PC-9 (cell line): ENCODE measurements at regions not wholly inside any gene's neighbourhood (a gene's known extent, or its start where the extent isn't known, plus 50 kb on each side); places are given as distances from the start of the nearest gene placed in this dataset.

Experiments used
- EZH2 ChIP-seq: fragments of 200-600 bp; sonication (generic); IDR thresholded peaks from 2 replicates; pipeline ENCODE4 v1.8.0; 2017; ENCODE audit warnings: antibody characterized with exemption, low read depth
- TF ChIP-seq, protein P1 (sequence below): fragments of 200-600 bp; sonication (generic); conservative IDR thresholded peaks from 2 replicates; pipeline ENCODE4 v1.6.1; 2017; ENCODE audit warnings: mixed run types, antibody characterized with exemption, mild to moderate bottlenecking, moderate library complexity

DNA sequence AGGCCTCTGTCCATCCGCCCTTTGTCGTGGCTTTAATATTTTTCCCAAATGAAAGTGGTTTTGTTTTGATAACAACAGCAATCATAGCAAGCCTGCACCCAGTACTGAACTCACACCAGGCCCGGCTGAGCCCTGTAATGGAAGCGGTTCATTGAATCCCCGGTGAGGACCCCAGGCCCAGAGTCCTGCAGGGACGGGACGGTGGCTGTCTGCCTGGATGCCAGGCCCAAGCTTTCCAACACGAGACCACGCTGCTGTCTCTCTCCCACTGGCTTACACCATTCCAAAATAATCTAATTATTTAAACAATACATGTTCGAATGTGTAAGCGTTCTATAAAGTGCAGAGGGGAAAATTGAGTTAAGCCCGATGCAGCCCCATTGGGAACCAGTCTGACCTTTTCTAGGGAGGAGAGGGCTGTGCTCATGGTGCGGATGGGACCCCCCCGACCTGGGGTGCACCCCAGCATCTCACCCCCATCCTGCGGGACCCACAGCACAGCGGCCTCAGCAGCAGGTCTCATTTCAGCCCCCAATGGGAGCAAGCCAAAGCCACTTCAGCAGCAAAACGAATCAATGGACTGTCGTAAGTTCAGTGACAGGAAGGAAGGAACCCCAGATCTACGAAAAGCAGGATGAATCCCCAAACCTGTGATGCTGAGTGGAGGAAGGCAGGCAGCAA is 1046.9 kb downstream of the BRD1 start:
- TF ChIP-seq, protein P1, sequence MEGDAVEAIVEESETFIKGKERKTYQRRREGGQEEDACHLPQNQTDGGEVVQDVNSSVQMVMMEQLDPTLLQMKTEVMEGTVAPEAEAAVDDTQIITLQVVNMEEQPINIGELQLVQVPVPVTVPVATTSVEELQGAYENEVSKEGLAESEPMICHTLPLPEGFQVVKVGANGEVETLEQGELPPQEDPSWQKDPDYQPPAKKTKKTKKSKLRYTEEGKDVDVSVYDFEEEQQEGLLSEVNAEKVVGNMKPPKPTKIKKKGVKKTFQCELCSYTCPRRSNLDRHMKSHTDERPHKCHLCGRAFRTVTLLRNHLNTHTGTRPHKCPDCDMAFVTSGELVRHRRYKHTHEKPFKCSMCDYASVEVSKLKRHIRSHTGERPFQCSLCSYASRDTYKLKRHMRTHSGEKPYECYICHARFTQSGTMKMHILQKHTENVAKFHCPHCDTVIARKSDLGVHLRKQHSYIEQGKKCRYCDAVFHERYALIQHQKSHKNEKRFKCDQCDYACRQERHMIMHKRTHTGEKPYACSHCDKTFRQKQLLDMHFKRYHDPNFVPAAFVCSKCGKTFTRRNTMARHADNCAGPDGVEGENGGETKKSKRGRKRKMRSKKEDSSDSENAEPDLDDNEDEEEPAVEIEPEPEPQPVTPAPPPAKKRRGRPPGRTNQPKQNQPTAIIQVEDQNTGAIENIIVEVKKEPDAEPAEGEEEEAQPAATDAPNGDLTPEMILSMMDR = no peak
- TF ChIP-seq EZH2 = no peak
